Fibroblast of lung (primary cell): ENCODE measurements at regions not wholly inside any gene's neighbourhood (a gene's known extent, or its start where the extent isn't known, plus 50 kb on each side); places are given as distances from the start of the nearest gene placed in this dataset.

ENCODE experiments used
- EZH2 ChIP-seq: IDR thresholded peaks from 2 replicates; pipeline ENCODE4 v1.5.1; 2012; ENCODE audit warnings: low read length, control low read depth, mild to moderate bottlenecking; ENCODE audit errors: missing control alignments
- TF ChIP-seq, protein P1 (sequence below), 2 donors: IDR thresholded peaks in 1 of 2; conservative IDR thresholded peaks in 1 of 2; 1 replicate in 1 of 2; 2 replicates in 1 of 2; pipeline ENCODE4 v1.5.1; 2011 to 2012; ENCODE audit warnings: low read length in 2 of 2, control low read depth in 1 of 2, inconsistent platforms in 1 of 2, low read depth in 1 of 2, mild to moderate bottlenecking in 1 of 2

DNA sequence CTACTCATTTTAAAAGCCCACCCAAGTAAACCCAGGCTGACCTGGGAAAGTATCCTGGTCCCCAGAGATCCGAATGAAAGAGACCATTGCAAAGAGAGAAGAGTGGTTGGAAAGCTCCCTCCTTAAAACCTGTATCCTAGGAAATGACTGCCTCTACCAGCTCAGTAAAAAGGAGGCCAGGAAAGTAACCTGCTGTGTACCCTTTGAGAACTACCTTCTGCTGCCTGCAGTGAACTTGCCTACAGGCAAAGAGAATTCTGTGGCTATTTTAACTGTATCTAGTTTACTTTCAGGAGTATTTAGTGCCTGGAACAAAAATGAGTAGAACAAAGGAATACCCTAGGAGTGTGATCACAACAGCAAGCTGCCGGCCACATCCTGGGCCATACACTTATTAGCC is 641.7 kb upstream of the NRXN1 start:
- TF ChIP-seq, protein P1, sequence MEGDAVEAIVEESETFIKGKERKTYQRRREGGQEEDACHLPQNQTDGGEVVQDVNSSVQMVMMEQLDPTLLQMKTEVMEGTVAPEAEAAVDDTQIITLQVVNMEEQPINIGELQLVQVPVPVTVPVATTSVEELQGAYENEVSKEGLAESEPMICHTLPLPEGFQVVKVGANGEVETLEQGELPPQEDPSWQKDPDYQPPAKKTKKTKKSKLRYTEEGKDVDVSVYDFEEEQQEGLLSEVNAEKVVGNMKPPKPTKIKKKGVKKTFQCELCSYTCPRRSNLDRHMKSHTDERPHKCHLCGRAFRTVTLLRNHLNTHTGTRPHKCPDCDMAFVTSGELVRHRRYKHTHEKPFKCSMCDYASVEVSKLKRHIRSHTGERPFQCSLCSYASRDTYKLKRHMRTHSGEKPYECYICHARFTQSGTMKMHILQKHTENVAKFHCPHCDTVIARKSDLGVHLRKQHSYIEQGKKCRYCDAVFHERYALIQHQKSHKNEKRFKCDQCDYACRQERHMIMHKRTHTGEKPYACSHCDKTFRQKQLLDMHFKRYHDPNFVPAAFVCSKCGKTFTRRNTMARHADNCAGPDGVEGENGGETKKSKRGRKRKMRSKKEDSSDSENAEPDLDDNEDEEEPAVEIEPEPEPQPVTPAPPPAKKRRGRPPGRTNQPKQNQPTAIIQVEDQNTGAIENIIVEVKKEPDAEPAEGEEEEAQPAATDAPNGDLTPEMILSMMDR (conservative IDR thresholded peaks at IDR 0.05 in 1 of 2, IDR thresholded peaks at IDR 0.05 in 1 of 2; ENCODE audit: low read depth in 1 of 2, low read length in 2 of 2) = no peak
- TF ChIP-seq EZH2 = no peak
